ENCODE measurements at regions not wholly inside any gene's neighbourhood (a gene's known extent, or its start where the extent isn't known, plus 50 kb on each side); places are given as distances from the start of the nearest gene placed in this dataset.
"Not testable (repeated sequence)": the region's sequence is repeated elsewhere in the genome, so short reads cannot be mapped to it uniquely, and the experiment has no call there.

DNA sequence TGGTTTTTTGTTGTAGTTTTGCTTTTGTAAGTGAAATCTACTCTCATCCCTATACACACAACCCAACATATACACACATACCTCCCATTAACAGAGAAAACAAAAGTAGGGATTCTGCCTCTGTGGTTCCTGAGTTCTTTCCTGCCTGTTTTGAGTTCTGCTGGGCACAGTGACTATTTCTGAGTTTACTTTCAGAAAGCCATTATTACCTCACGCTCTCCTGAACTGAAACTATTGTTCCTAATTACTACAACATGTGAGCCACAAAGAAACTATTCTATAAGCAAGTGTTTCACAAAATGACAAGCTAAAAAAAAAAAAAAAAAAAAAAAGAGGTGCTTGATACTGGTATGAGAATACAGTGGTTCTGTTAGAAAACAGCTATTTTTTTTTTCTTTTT lies 110.9 kb downstream of the ALG10B start:
- Mint-ChIP-seq H3K4me1 (no peaks in the 10 kb centered on the region), H3K4me3 (no peak overlapping the region), H3K27me3 (no peaks in the 10 kb centered on the region), H3K9me3 (peaks cover 0 to 22% (median 4%) of the 10 kb centered on the region in 9 donors), H3K27ac (no peak overlapping the region), H3K36me3 (no peaks in the 10 kb centered on the region)
- ATAC-seq (no peak), DNase-seq (no peak)
- POLR2A ChIA-PET, result no interaction called here

DNA sequence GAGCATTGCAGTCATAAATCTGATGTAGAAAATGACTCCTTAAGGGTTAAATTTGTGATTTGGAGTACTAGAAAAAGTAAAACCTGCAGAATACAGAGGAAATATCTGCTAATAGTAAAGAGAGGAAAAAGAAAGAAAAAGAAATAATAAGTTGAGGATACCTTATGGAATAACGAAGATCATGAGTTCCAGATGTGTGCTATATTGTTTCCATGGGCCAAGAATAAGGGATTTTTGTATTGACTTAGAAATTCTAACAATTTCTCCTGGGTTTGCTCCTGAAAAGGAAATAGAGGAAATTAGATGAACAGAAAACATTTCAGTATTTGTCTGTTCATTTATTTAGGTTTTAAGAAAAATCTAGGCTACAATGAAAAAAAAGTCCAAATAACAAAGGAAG lies 115.3 kb downstream of the ALG10B start:
- ATAC-seq, result no peak
- POLR2A ChIA-PET, result no interaction called here
- DNase-seq, result no peak
- Mint-ChIP-seq H3K36me3 (no peaks in the 10 kb centered on the region), H3K4me3 (no peak overlapping the region), H3K9me3 (peaks cover 1 to 21% (median 12%) of the 10 kb centered on the region in 9 donors), H3K4me1 (no peaks in the 10 kb centered on the region), H3K27ac (no peak overlapping the region), H3K27me3 (no peaks in the 10 kb centered on the region)

DNA sequence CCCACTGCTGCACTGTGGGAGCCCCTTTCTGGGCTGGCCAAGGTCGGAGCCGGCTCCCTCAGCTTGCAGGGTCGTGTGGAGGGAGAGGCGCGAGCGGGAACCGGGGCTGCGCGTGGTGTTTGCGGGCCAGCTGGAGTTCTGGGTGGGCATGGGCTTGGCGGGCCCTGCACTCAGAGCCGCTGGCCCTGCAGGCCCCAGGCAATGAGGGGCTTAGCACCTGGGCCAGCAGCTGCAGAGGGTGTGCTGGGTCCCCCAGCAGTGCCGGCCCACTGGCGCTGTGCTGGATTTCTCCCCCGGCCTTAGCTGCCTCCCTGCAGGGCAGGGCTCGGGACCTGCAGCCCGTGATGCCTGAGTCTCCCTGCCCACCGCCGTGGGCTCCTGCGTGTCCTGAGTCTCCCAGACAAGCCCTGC lies 125.3 kb downstream of the ALG10B start:
- POLR2A ChIA-PET, DNase-seq, H3K27ac Mint-ChIP-seq, H3K4me3 Mint-ChIP-seq, H3K4me1 Mint-ChIP-seq, ATAC-seq, H3K27me3 Mint-ChIP-seq, H3K36me3 Mint-ChIP-seq: not testable (repeated sequence)
- H3K9me3 Mint-ChIP-seq, result peaks cover 0 to 36% (median 6%) of the 10 kb centered on the region in 9 donors

DNA sequence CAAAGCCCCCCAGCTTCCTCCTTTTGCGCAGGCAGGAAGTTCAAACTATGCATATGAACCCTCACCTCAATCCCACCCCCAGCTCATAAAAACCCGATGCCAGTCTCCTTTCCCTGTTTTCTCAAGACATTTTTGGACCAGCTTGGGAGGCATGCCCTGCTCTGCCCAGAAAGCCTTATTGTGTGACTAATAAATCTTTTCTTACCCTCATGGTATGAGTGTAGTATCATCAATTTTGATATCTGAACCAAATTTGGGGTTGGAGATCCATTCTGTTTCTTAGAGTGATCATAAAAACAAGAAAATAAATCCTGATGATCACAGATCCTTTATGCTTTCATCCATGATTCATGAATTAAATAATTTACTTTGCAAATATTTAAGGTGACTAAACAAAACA lies 128.5 kb downstream of the ALG10B start:
- H3K27me3 Mint-ChIP-seq, result no peaks in the 10 kb centered on the region
- H3K9me3 Mint-ChIP-seq, result peaks cover 0 to 23% (median 11%) of the 10 kb centered on the region in 9 donors
- POLR2A ChIA-PET, result no interaction called here
- H3K36me3 Mint-ChIP-seq, result peaks cover 0 to 4% (median 0%) of the 10 kb centered on the region in 3 donors
- H3K27ac Mint-ChIP-seq, result no peak overlapping the region
- ATAC-seq, result no peak
- no peak for DNase-seq
- H3K4me1 Mint-ChIP-seq, result no peaks in the 10 kb centered on the region
- no peak overlapping the region for H3K4me3 Mint-ChIP-seq

DNA sequence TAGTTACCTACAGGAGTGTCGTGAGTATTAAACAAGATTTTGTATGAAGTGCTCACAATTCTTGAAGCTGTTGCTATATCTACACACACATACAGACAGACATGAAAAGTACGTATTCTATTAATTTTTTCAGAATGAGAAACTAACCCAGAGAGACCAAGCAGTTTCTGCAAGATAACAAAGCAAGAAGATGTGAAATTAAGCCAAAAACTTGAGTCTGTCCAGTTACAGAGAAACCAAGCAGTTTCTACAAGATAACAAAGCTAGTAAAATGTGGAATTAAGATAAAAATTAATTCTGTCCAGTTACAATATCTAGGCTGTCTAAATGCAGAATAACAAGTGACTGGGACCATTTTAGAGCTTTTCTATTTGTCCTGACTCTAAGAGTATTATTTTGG lies 132.4 kb downstream of the ALG10B start:
- no peak overlapping the region for H3K27ac Mint-ChIP-seq
- H3K36me3 Mint-ChIP-seq, result peaks cover 0 to 4% (median 0%) of the 10 kb centered on the region in 3 donors
- H3K4me1 Mint-ChIP-seq, result no peaks in the 10 kb centered on the region
- ATAC-seq (no peak), DNase-seq (no peak)
- no peaks in the 10 kb centered on the region for H3K27me3 Mint-ChIP-seq
- H3K9me3 Mint-ChIP-seq, result peaks cover 0 to 18% (median 9%) of the 10 kb centered on the region in 9 donors
- no peak overlapping the region for H3K4me3 Mint-ChIP-seq
- POLR2A ChIA-PET, result no interaction called here

DNA sequence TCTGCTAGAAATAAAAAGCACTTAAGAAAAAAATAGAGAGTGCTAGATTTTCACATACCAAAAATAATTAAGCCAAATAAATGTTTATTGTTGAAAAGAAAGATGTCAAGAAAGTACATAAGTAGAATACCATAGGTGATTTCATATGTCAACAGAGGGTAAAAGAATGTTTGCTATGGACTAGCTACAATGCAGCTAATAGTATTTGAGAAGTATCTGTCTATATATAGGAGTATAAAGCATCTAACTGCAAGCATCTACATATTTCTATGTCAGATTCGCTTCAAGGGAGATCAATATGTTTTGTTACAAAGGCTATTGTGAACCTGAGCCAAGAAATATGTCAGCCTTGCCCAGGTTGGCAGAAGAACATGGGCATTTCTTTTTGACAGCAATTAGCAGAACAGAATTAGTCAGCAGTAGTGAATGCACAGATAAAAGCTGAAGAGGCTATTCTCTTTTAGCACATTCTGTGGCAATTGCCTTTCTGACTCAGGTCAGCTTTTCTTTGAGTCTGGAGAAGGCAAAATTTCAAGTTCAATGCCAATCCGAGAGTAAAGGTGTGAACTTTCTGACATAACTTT lies 140.1 kb downstream of the ALG10B start:
- no peaks in the 10 kb centered on the region for H3K36me3 Mint-ChIP-seq
- H3K4me1 Mint-ChIP-seq, result no peaks in the 10 kb centered on the region
- H3K27ac Mint-ChIP-seq, result no peak overlapping the region
- peaks cover 0 to 22% (median 9%) of the 10 kb centered on the region in 9 donors for H3K9me3 Mint-ChIP-seq
- H3K27me3 Mint-ChIP-seq, result no peaks in the 10 kb centered on the region
- no peak for ATAC-seq
- POLR2A ChIA-PET, result no interaction called here
- no peak overlapping the region for H3K4me3 Mint-ChIP-seq
- no peak for DNase-seq

DNA sequence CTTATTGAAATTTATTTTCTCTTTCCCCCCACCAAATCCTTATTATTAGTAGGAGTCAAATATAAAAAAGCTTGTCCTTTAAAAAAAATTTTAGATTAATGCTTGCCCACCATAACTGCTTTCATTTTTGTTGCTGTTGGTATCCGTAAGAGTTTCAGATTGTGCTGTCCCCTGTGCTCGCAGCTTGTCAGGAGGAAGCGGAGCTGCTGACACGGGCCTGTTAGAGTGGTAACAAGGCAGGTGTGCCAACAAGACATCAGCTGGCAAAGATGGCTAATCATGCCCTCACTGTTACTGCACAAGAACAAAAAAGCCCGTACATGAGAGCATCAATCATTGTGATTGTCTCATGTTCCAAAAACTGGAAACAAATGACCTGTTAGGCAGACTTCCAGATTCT lies 148.4 kb downstream of the ALG10B start:
- peaks cover 0 to 18% (median 0%) of the 10 kb centered on the region in 9 donors for H3K9me3 Mint-ChIP-seq
- DNase-seq (no peak), ATAC-seq (no peak)
- no peaks in the 10 kb centered on the region for H3K27me3 Mint-ChIP-seq
- POLR2A ChIA-PET, result no interaction called here
- H3K4me1 Mint-ChIP-seq, result no peaks in the 10 kb centered on the region
- no peaks in the 10 kb centered on the region for H3K36me3 Mint-ChIP-seq
- peak overlapping the region in 1 of 10 donors; percentile 48 for H3K27ac Mint-ChIP-seq
- no peak overlapping the region for H3K4me3 Mint-ChIP-seq

DNA sequence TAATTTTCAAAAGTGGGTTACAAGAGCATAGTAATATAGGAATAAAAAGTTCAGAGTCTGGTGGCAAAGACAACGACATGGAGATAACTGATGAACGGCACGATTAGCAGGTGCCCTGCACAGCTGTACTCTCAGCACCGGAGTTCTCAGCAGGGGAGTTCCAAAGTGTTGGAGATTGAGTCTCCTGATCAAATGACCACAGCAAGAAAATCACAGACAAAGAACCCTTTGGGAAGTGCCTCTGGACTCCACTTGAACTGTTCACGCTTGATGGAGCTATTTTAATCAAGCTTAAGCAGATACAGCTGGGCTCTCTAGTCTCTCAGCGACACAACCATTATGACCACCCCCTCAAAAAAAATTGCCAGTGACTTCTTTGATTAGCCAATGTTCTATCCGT lies 153.1 kb downstream of the ALG10B start:
- no peak overlapping the region for H3K4me3 Mint-ChIP-seq
- peaks cover 0 to 14% (median 9%) of the 10 kb centered on the region in 9 donors for H3K9me3 Mint-ChIP-seq
- ATAC-seq (no peak), DNase-seq (no peak)
- no peaks in the 10 kb centered on the region for H3K27me3 Mint-ChIP-seq
- H3K4me1 Mint-ChIP-seq, result no peaks in the 10 kb centered on the region
- POLR2A ChIA-PET, result no interaction called here
- H3K27ac Mint-ChIP-seq, result no peak overlapping the region
- H3K36me3 Mint-ChIP-seq, result no peaks in the 10 kb centered on the region

DNA sequence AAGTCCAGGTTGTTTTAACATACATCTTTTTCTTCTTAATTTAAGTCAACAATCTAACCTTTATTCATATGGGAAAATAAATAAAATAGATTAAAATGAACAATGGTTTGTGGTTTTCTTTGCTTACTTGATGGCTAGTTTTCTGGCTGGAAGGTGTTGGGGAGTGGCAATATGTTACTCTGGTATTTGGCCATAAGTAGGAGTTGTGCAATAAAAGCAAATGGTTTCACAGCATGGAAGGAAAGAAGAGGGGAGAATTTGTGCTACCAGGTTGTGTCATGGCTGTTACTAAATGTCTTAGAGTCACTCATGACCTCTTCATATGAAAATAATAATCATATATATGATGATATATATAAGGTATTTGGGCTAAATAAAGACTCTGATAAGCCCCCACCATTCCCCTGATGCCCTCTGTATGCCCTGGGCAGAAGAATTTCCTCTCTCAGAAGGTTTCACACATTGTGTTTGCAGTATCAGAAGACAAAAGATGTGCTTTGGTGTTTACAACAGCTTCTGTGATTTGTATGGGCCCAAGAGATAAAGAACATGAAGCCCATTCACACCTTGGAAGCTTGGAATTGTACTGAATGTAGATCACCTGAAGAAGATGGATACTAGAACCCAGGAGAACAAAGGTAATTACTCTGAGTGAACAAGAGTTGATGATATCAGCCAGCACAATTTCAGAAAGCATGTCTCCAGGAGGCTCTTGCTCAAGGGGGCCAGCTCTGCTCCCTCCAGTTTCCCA lies 160.9 kb downstream of the ALG10B start:
- DNase-seq (no peak), ATAC-seq (no peak)
- no peaks in the 10 kb centered on the region for H3K27me3 Mint-ChIP-seq
- no peak overlapping the region for H3K4me3 Mint-ChIP-seq
- no peaks in the 10 kb centered on the region for H3K4me1 Mint-ChIP-seq
- POLR2A ChIA-PET, result no interaction called here
- no peaks in the 10 kb centered on the region for H3K36me3 Mint-ChIP-seq
- H3K27ac Mint-ChIP-seq, result no peak overlapping the region
- peaks cover 0 to 25% (median 7%) of the 10 kb centered on the region in 9 donors for H3K9me3 Mint-ChIP-seq

DNA sequence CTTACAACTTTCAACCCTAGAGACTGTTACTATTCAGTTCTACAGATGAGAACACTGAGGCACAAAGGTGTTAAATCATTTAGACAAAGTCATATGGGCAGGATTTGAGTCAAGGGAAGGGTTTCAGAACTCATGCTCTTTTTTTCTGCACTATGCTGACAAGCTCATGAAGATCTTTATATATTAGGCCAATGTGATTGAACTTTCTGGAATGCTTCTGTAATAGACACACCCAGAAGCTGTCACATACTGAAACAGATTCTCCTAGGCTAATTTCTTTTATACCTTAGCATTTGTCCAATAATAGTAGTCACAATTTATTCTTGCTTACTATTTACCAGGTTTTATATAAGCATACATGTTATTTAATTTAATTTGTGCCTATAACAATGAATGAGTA lies 164.0 kb downstream of the ALG10B start:
- Mint-ChIP-seq H3K4me1 (no peaks in the 10 kb centered on the region), H3K27ac (no peak overlapping the region), H3K36me3 (no peaks in the 10 kb centered on the region), H3K9me3 (peaks cover 0 to 9% (median 0%) of the 10 kb centered on the region in 9 donors), H3K4me3 (no peak overlapping the region), H3K27me3 (no peaks in the 10 kb centered on the region)
- POLR2A ChIA-PET, result no interaction called here
- no peak for ATAC-seq
- DNase-seq, result no peak

DNA sequence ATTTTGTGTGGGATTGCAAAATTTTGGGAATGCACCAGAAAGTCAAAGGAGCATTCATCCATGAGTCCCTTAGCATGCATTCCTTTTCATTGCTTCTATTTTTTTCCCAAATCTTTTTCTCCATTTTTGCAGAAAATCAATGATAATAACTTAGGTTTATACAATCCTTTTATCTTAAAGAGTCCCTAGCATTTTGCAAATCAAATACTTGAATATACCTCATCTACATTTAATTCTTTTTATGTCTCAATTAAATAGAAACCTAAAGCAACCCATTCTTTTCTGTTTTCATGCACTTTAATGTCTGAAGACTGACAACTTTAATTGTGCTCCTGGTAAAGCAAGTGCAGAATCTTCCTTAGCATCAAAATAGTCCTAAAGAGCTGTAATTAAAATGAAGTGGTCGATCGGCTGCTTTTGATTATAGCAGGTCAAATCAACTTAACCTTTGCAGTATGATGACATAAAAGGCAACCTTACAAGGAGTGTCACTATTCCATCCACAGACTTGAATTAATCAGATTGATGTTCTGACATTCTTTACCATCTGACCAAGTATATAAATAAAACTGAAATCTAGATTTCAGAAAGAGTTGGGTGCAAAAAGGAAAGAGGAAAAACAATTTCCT lies 168.4 kb downstream of the ALG10B start:
- H3K27me3 Mint-ChIP-seq, result no peaks in the 10 kb centered on the region
- ATAC-seq (no peak), DNase-seq (no peak)
- H3K4me1 Mint-ChIP-seq, result no peaks in the 10 kb centered on the region
- H3K9me3 Mint-ChIP-seq, result peaks cover 0 to 18% (median 0%) of the 10 kb centered on the region in 9 donors
- no peaks in the 10 kb centered on the region for H3K36me3 Mint-ChIP-seq
- no peak overlapping the region for H3K4me3 Mint-ChIP-seq
- no peak overlapping the region for H3K27ac Mint-ChIP-seq
- POLR2A ChIA-PET, result no interaction called here

DNA sequence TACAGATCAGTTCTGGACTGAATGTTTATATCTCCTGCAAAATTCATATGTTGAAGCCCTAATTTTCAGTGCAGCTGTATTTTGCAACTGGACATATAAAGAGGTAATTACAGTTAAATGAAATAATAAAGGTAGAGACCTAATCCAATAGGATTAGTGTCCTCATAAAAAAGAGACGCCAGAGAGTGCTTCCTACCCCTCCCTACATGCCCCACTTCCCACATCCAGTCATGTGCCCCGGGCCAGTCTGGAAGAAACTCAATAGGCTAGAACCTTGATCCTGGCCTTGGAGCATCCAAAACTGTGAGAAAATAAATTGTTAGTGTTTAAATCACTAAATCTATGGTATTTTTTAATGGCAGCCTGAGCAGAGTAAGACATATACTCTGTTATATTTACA lies 172.3 kb downstream of the ALG10B start:
- H3K9me3 Mint-ChIP-seq, result peaks cover 0 to 12% (median 0%) of the 10 kb centered on the region in 9 donors
- DNase-seq, result no peak
- no peak for ATAC-seq
- no peaks in the 10 kb centered on the region for H3K27me3 Mint-ChIP-seq
- H3K27ac Mint-ChIP-seq, result no peak overlapping the region
- no peaks in the 10 kb centered on the region for H3K36me3 Mint-ChIP-seq
- POLR2A ChIA-PET, result no interaction called here
- H3K4me1 Mint-ChIP-seq, result no peaks in the 10 kb centered on the region
- H3K4me3 Mint-ChIP-seq, result no peak overlapping the region

DNA sequence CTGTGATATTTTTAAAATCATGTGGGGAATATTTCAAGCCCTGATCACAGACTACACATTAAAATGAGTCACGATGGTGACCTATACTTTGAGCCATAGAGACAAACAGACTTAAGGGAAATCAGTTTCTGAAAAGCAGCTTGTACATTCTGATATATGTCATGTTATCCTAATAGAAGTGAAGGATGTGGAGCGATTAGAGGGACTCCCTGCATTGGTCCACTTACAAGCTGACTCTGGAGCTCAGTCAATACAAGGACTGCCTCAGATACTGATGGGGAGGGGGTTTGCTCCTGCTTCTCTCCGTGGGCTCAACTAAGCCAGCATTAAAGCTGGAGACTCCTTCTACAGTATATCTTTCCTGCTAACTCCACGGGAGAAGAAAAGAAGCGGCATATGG lies 173.5 kb downstream of the ALG10B start:
- Mint-ChIP-seq H3K27ac (no peak overlapping the region), H3K4me3 (no peak overlapping the region), H3K4me1 (no peaks in the 10 kb centered on the region), H3K9me3 (peaks cover 0 to 12% (median 0%) of the 10 kb centered on the region in 9 donors), H3K27me3 (no peaks in the 10 kb centered on the region), H3K36me3 (no peaks in the 10 kb centered on the region)
- no peak for DNase-seq
- POLR2A ChIA-PET, result no interaction called here
- no peak for ATAC-seq
